ENCODE measurements at regions not wholly inside any gene's neighbourhood (a gene's known extent, or its start where the extent isn't known, plus 50 kb on each side); places are given as distances from the start of the nearest gene placed in this dataset.

DNA sequence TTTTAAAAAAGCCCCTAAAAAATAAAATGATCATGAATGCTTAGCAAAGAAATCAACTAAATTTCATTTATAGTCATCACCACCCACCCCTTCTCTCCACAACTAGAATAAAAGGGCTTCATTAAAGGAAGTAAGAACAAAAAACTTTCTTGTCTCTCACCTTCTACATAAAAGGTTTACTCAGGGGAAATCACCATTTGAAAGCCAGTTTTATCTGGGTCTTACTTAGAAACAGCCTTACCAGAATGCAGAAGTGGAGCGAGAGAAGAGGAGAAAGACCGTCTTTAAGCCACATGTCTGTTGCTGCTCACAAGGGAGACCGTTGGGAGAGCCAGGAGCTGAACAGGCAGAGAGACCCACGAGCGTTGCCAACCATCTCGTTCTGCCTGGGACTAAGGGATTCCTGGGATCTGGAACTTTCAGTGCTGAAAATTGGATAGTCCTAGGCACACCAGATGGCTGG is 350.1 kb upstream of the PROK2 start:
- WGBS, 2 experiments (ENCODE audit: extremely low coverage in 1 of 2, insufficient coverage in 1 of 2, insufficient read length in 1 of 2, insufficient replicate concordance in 2 of 2, low coverage in 1 of 2, low lambda C conversion rate in 2 of 2, missing lambda C conversion rate in 1 of 2): 82% methylated on average over 6 of the region's 6 CpGs; no CpG with 5 or more reads in 1 of the 2 experiments
- POLR2A ChIA-PET (ENCODE audit: partially characterized antibody): no interaction called here
- TF ChIP-seq SP2 (IDR thresholded peaks at IDR 0.05; ENCODE audit: low read length) (no peak), SP4 (IDR thresholded peaks at IDR 0.05; ENCODE audit: low read length) (no peak), RBBP5 (IDR thresholded peaks at IDR 0.05; ENCODE audit: borderline replicate concordance, low read depth, low read length) (no peak), JUND (IDR thresholded peaks at IDR 0.05; ENCODE audit: low read length) (no peak), EP300 (IDR thresholded peaks at IDR 0.05; ENCODE audit: borderline replicate concordance in 1 of 2, low read depth in 2 of 2, low read length in 2 of 2) (no peak), TCF12 (IDR thresholded peaks at IDR 0.05; ENCODE audit: low read depth, low read length) (no peak), POU5F1 (IDR thresholded peaks at IDR 0.05; ENCODE audit: low read depth, low read length) (no peak), NRF1 (IDR thresholded peaks at IDR 0.05; ENCODE audit: low read depth, low read length) (no peak), SIX5 (IDR thresholded peaks at IDR 0.05; ENCODE audit: low read depth, low read length) (no peak), BACH1 (IDR thresholded peaks at IDR 0.05; ENCODE audit: low read length) (no peak), RXRA (IDR thresholded peaks at IDR 0.05; ENCODE audit: insufficient read depth, low read depth, low read length) (no peak)
- TF ChIP-seq, protein P1, sequence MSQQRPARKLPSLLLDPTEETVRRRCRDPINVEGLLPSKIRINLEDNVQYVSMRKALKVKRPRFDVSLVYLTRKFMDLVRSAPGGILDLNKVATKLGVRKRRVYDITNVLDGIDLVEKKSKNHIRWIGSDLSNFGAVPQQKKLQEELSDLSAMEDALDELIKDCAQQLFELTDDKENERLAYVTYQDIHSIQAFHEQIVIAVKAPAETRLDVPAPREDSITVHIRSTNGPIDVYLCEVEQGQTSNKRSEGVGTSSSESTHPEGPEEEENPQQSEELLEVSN (IDR thresholded peaks at IDR 0.05): no peak
- TF ChIP-seq, protein P2, sequence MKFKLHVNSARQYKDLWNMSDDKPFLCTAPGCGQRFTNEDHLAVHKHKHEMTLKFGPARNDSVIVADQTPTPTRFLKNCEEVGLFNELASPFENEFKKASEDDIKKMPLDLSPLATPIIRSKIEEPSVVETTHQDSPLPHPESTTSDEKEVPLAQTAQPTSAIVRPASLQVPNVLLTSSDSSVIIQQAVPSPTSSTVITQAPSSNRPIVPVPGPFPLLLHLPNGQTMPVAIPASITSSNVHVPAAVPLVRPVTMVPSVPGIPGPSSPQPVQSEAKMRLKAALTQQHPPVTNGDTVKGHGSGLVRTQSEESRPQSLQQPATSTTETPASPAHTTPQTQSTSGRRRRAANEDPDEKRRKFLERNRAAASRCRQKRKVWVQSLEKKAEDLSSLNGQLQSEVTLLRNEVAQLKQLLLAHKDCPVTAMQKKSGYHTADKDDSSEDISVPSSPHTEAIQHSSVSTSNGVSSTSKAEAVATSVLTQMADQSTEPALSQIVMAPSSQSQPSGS (IDR thresholded peaks at IDR 0.05; ENCODE audit: low read length): no peak

More for the DNA sequence above, 350.1 kb upstream of the PROK2 start:
- H3K18ac ChIP-seq (ENCODE audit: extremely low read depth, low read length): no peak overlapping the region
- no peak overlapping the region for H3K9ac ChIP-seq (replicated peaks in 1 of 4; ENCODE audit: extremely low read depth in 1 of 4, low read depth in 3 of 4, low read length in 3 of 4)
- no peak overlapping the region for H4K91ac ChIP-seq (replicated peaks; ENCODE audit: insufficient read length, low read length)
- no peak overlapping the region for H2BK12ac ChIP-seq (ENCODE audit: low read depth, low read length)
- no peak overlapping the region for H3K27ac ChIP-seq (ENCODE audit: low read depth, low read length)
- H3K23me2 ChIP-seq (ENCODE audit: low read depth, low read length): no peaks in the 10 kb centered on the region
- H3K4ac ChIP-seq (replicated peaks; ENCODE audit: insufficient read length, low read depth, low read length): no peak overlapping the region
- H3K36me3 ChIP-seq (ENCODE audit: control insufficient read depth in 2 of 4, insufficient read depth in 4 of 4, low read length in 3 of 4): no peaks in the 10 kb centered on the region
- no peak overlapping the region for H2BK20ac ChIP-seq (ENCODE audit: low read length)
- DNase-seq (ENCODE audit: low read depth in 1 of 2, low spot score in 2 of 2): no peak
- H3K4me2 ChIP-seq (ENCODE audit: insufficient read depth in 1 of 2, low read depth in 2 of 2, low read length in 2 of 2): no peak overlapping the region
- no peak overlapping the region for H2BK15ac ChIP-seq (ENCODE audit: low read length)
- H3K4me3 ChIP-seq (ENCODE audit: extremely low read depth in 1 of 4, insufficient read depth in 2 of 4, low read depth in 3 of 4, low read length in 4 of 4): no peak overlapping the region
- H4K5ac ChIP-seq (ENCODE audit: insufficient read length, low read depth, low read length): no peak overlapping the region
- no peak for FAIRE-seq
- no peaks in the 10 kb centered on the region for H4K20me1 ChIP-seq (replicated peaks in 1 of 2; ENCODE audit: control insufficient read depth in 1 of 2, insufficient read depth in 2 of 2, low read length in 2 of 2)
- no peak overlapping the region for H3K14ac ChIP-seq (ENCODE audit: insufficient read length)
- no peak overlapping the region for H3K23ac ChIP-seq (ENCODE audit: insufficient read length)
- H2AFZ ChIP-seq (ENCODE audit: low read length): peak overlapping the region; percentile 24; the same call in 1 of the 2 replicates
- H3K79me2 ChIP-seq (ENCODE audit: control insufficient read depth in 1 of 2, insufficient read depth in 2 of 2, low read length in 2 of 2): no peaks in the 10 kb centered on the region
- H3K9me3 ChIP-seq (ENCODE audit: insufficient read depth in 2 of 2, low read depth in 1 of 2, low read length in 1 of 2): no peaks in the 10 kb centered on the region
- no peaks in the 10 kb centered on the region for H3K79me1 ChIP-seq (ENCODE audit: low read depth, low read length)
- H2BK5ac ChIP-seq (ENCODE audit: low read depth, low read length): no peak overlapping the region
- H2BK120ac ChIP-seq (replicated peaks; ENCODE audit: low read depth, low read length): no peak overlapping the region
- no peak overlapping the region for H3K56ac ChIP-seq (replicated peaks; ENCODE audit: insufficient read length, low read depth, low read length)
- CTCF ChIA-PET (ENCODE audit: partially characterized antibody): no interaction called here
- no peak overlapping the region for H4K8ac ChIP-seq (ENCODE audit: extremely low read depth, insufficient read depth, low read length)
- no peaks in the 10 kb centered on the region; a peak in 1 of 7 replicates for H3K27me3 ChIP-seq (replicated peaks in 1 of 4; ENCODE audit: control insufficient read depth in 3 of 4, extremely low read depth in 1 of 4, insufficient read depth in 3 of 4, low read length in 3 of 4)
- peaks cover 0 to 4% (median 1%) of the 10 kb centered on the region in 4 experiments; a peak in 3 of 7 replicates for H3K4me1 ChIP-seq (replicated peaks in 1 of 4; ENCODE audit: control insufficient read depth in 3 of 4, insufficient read depth in 4 of 4, low read length in 3 of 4)
- no peak overlapping the region for H2AK5ac ChIP-seq (ENCODE audit: low read depth, low read length)

Measured in H1 (cell line).